Nephron progenitor cell (in vitro differentiated cells): ENCODE measurements at regions not wholly inside any gene's neighbourhood (a gene's known extent, or its start where the extent isn't known, plus 50 kb on each side); places are given as distances from the start of the nearest gene placed in this dataset.

ENCODE experiments used
- DNase-seq: peaks from one replicate; pipeline ENCODE4 v3.0.0; 2021
- H3K27ac Mint-ChIP-seq: 2 replicates; pipeline ENCODE4 v1.8.0; 2021; ENCODE audit warnings: mild to moderate bottlenecking, moderate library complexity, mixed read lengths
- H3K27me3 Mint-ChIP-seq: 2 replicates; pipeline ENCODE4 v1.8.0; 2021; ENCODE audit warnings: mild to moderate bottlenecking, low read depth, mixed read lengths; ENCODE audit not compliant: poor library complexity
- H3K36me3 Mint-ChIP-seq: 2 replicates; pipeline ENCODE4 v1.8.0; 2021; ENCODE audit warnings: low read depth, mixed read lengths
- H3K4me1 Mint-ChIP-seq: 2 replicates; pipeline ENCODE4 v1.8.0; 2021; ENCODE audit warnings: mixed read lengths
- H3K4me3 Mint-ChIP-seq: 2 replicates; pipeline ENCODE4 v1.8.0; 2021; ENCODE audit warnings: mild to moderate bottlenecking, moderate library complexity, mixed read lengths
- H3K9me3 Mint-ChIP-seq: 2 replicates; pipeline ENCODE4 v1.8.0; 2021; ENCODE audit warnings: mild to moderate bottlenecking, moderate library complexity, mixed read lengths
- CTCF ChIP-seq: fragments of 200-600 bp; sonication (generic); IDR thresholded peaks from 2 replicates; pipeline ENCODE4 v1.5.0; 2021; ENCODE audit warnings: antibody characterized with exemption

- Mint-ChIP-seq H3K27ac (no peak overlapping the region), H3K4me3 (no peak overlapping the region), H3K4me1 (no peaks in the 10 kb centered on the region), H3K27me3 (peaks cover 9% of the 10 kb centered on the region), H3K36me3 (no peaks in the 10 kb centered on the region), H3K9me3 (peaks cover 20% of the 10 kb centered on the region)
- DNase-seq: no peak
- TF ChIP-seq CTCF: no peak
These were observed 71.8 kb downstream of the GPR6 start for GRCh38 chr6:110049696-110050439.
